ENCODE measurements at regions not wholly inside any gene's neighbourhood (a gene's known extent, or its start where the extent isn't known, plus 50 kb on each side); places are given as distances from the start of the nearest gene placed in this dataset.

DNA sequence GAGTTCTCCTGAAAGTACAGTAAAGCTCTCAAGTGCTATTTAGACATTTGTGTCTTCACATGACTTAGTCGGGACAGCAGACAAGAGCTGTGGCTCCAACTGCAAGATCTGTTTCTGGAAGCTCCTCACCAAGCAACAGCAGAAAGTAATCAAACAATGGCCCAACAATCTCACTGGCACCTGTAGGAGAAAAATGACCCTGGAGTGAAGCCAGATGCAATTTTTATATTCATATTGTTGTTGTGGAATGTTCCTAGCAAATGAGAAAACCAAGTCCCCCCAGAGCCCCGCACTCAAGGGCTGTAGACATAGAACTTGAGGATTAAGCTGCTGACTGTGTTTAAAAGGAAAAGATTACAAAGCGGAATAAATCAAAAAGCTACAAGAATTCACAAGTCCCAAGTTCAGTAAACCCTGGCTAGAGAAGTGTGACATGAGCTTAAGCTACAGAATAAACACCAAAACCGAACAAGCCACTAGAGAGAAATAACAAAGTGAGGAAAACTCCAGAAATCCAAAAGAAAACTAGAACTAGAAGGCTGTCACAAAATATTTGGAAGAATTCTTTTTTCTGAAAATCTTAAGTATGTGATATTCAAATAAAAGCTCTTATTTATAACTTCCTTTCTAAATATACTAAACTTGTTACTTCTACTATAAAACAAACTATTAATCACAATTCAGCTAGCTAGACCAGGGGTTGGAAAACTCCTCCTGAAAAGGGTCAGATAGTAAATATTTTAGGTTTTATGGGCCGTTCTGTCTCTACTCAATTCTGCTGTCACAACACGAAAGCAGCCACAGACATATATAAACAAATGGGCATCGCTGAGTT is 454.5 kb downstream of the SUCLA2 start:
- TF ChIP-seq REST (IDR thresholded peaks at IDR 0.05; ENCODE audit: borderline replicate concordance) (no peak), EP300 (conservative IDR thresholded peaks at IDR 0.05; ENCODE audit: poor library complexity, severe bottlenecking) (no peak)
- no peaks in the 10 kb centered on the region for H4K20me1 ChIP-seq (ENCODE audit: insufficient read depth)
- H3K9me2 ChIP-seq (ENCODE audit: insufficient read depth, low read length) = no peaks in the 10 kb centered on the region
- H3F3A ChIP-seq (ENCODE audit: insufficient read depth, low read length, poor library complexity, severe bottlenecking) = no peaks in the 10 kb centered on the region
- H3K36me3 ChIP-seq (ENCODE audit: insufficient read depth, low read length) = no peaks in the 10 kb centered on the region
- H3K79me2 ChIP-seq (replicated peaks; ENCODE audit: insufficient read depth, low read length) = no peaks in the 10 kb centered on the region
- H3K27me3 ChIP-seq (ENCODE audit: insufficient read depth, low read depth, low read length) = no peaks in the 10 kb centered on the region
- no peaks in the 10 kb centered on the region for H3K9me3 ChIP-seq (ENCODE audit: low read length)
- H3K27ac ChIP-seq (ENCODE audit: low read length) = no peak overlapping the region
- no peak overlapping the region for H2AFZ ChIP-seq (ENCODE audit: low read depth, low read length)
- H3K9ac ChIP-seq (ENCODE audit: low read length) = no peak overlapping the region
- no peak overlapping the region for H3K4me2 ChIP-seq (ENCODE audit: low read length)
- no peak overlapping the region for H3K4me3 ChIP-seq (ENCODE audit: low read length)

DNA sequence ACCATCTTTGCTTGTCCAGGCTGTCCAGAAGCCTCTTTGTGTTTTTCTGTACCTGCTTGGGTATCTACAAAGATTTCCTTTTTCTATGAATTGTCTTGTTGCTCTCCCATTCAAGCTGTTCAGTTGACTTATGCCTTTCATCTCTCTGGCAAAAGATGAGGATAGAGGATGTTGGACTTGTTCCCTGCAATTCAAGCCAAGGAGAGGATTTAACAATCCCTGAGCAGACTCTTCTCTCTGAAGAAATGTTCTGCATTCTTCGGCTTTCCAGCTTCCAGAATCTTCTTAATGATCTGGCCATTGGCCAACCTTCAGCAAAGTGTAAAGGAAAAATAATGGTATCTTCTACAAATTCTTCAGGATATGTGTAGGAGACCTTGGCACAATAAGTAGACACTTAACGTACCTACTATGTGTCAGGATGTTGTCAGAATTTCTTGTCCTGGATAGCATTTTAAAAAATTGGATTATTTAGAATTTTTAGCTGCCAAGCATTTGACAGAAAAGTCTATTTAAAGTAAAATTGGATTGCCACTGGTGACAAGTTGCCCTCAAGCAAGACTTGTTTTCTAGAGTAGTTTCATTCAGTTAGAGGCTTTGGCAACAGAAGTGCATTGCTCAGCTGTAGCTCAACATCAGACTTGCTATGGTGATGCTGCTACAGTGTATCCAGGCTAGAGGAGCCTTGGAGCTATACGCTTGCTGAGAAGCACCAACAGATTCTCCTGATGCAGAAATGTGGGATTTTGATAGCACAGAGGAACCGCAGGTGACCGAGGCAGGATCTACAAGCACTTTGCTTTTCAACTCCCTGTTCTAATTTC is 455.7 kb downstream of the SUCLA2 start:
- H3F3A ChIP-seq (ENCODE audit: insufficient read depth, low read length, poor library complexity, severe bottlenecking) = no peaks in the 10 kb centered on the region
- H4K20me1 ChIP-seq (ENCODE audit: insufficient read depth) = no peaks in the 10 kb centered on the region
- TF ChIP-seq POLR2AphosphoS5 (IDR thresholded peaks at IDR 0.05) = no peak
- TF ChIP-seq TAF1 (IDR thresholded peaks at IDR 0.05; ENCODE audit: low read depth) = no peak
- no peak for TF ChIP-seq EZH2 (IDR thresholded peaks at IDR 0.05; ENCODE audit: borderline replicate concordance, insufficient read depth, low read length, poor library complexity, severe bottlenecking)
- TF ChIP-seq MXI1 (conservative IDR thresholded peaks at IDR 0.05; ENCODE audit: poor library complexity, severe bottlenecking) = no peak
- no peak for TF ChIP-seq EP300 (conservative IDR thresholded peaks at IDR 0.05; ENCODE audit: poor library complexity, severe bottlenecking)
- no peak for TF ChIP-seq CTCF (IDR thresholded peaks at IDR 0.05; ENCODE audit: poor library complexity, severe bottlenecking)
- TF ChIP-seq REST (IDR thresholded peaks at IDR 0.05; ENCODE audit: borderline replicate concordance) = no peak
- no peak for TF ChIP-seq RAD21 (conservative IDR thresholded peaks at IDR 0.05)
- TF ChIP-seq SMC3 (conservative IDR thresholded peaks at IDR 0.05; ENCODE audit: poor library complexity) = no peak
- no peak overlapping the region for H3K9ac ChIP-seq (ENCODE audit: low read length)
- no peak overlapping the region for H3K27ac ChIP-seq (ENCODE audit: low read length)
- H3K36me3 ChIP-seq (ENCODE audit: insufficient read depth, low read length) = no peaks in the 10 kb centered on the region
- no peaks in the 10 kb centered on the region for H3K9me2 ChIP-seq (ENCODE audit: insufficient read depth, low read length)
- H2AFZ ChIP-seq (ENCODE audit: low read depth, low read length) = no peak overlapping the region
- no peak overlapping the region for H3K4me3 ChIP-seq (ENCODE audit: low read length)
- no peaks in the 10 kb centered on the region for H3K27me3 ChIP-seq (ENCODE audit: insufficient read depth, low read depth, low read length)
- H3K4me2 ChIP-seq (ENCODE audit: low read length) = no peak overlapping the region
- no peaks in the 10 kb centered on the region for H3K79me2 ChIP-seq (replicated peaks; ENCODE audit: insufficient read depth, low read length)
- H3K9me3 ChIP-seq (ENCODE audit: low read length) = no peaks in the 10 kb centered on the region

Data from neural cell (in vitro differentiated cells).